Central memory CD4-positive, alpha-beta T cell (primary cell): ENCODE measurements at regions not wholly inside any gene's neighbourhood (a gene's known extent, or its start where the extent isn't known, plus 50 kb on each side); places are given as distances from the start of the nearest gene placed in this dataset.

Experiments
- DNase-seq: peaks from one replicate; pipeline ENCODE4 v3.0.0; 2022

GRCh38 chr5:2657151-2657550 is 94.3 kb downstream of the IRX2 start:
- DNase-seq = no peak

DNA sequence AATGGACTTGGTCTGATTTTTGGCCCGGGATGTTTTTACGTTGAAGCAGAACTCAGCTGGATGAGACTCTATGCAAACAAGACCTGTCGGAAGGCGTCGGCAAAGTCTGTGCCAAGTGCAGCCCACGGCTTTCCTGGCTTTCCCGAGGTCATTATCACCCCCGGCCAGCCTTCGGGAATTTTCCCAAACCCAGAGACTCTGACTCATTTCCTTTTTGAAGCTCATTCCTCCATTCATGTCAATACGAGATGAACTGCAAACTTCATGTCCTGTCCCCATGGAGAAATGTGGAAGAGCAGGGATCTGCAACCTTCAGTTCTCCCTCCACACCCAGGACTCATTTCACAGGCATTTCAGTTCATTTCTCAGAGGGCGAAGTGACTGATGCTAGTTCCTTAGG is 95.3 kb downstream of the IRX2 start:
- no peak for DNase-seq

GRCh38 chr5:2653991-2654390 is 97.5 kb downstream of the IRX2 start:
- no peak for DNase-seq

DNA sequence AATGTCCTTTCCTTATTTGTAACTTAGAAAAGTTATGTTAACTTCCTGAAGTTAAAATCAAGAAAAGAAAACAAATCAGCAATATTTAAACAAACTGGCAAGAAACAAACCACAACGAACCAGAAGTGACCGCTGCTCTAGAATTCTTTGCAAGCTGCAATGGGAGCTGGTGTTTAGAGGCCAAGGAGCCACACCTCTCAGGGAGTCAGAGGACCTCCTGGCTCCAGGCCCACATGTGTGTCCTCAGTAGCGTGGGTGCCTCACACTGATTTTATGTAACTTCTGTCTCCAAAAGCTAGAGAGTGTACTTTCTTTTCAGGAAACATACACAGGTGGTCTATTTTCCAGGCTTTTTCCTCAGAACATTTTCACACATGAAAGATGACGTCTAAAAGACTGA is 100.4 kb downstream of the IRX2 start:
- no peak for DNase-seq

- DNase-seq = no peak
Observed at GRCh38 chr5:2642684-2643345, 108.7 kb downstream of the IRX2 start.

GRCh38 chr5:2640717-2641116 is 110.8 kb downstream of the IRX2 start:
- no peak for DNase-seq

- DNase-seq = no peak
Observed at GRCh38 chr5:2639425-2639824, 112.1 kb downstream of the IRX2 start.

DNA sequence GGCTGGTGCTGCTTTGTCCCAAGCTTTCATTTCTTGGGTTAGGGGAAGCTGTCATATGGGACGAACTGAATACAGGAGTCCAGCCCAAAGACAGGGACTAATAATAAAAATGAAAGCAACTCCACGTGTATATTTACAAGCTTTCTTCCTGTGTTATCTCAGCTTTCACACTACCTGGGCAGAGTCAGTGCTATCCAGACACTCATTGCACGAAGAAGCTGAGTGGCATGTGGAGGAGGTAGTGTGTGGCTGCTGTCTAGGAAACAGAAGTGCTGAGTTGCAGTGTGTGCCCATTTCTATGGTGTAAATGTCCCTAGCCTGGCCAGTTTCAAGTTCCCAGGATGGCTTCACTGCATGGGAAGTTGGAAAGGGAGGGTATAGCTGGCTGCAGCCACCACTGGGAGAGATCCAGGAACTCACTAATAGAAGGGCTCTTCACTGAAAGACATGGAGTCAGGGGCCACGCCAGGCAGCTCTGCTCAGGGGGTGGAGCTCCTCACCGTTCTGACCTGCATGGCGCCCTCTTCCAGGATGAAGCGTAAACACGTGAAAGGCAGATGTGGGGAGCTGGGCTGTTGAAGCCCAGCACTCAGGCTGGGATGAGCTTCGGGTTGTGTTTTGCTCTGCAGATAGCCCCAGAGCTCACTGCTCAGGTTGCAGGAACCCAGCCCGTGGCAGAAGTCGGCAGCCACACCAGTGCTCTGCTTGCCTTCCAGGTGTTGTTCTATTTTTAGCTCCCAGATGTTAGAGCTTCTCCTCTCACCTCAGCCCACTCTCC is 116.9 kb downstream of the IRX2 start:
- no peak for DNase-seq

DNA sequence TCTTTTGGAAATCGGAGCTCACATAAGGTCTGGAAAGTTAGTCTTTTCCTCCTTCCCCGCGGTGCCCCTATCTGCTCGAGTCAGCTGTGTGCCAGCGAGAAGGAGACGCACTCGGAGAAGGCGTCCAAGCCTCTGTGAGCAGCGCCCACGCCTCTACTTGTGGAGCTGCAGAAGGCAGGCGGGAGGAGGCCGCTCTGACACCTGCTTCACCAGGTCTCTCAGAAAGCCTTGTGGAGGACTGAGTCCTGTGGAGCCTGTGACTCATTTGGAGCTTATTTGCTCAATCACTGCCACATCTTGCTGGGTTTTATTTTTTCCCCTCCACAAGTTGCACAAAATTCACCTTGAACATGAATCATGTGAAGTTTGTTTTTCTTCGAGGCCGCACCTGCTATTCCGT is 117.5 kb downstream of the IRX2 start:
- DNase-seq = no peak

- DNase-seq = no peak
Observed at GRCh38 chr5:2631758-2632157, 119.7 kb downstream of the IRX2 start.

GRCh38 chr5:2629045-2629444 is 122.4 kb downstream of the IRX2 start:
- no peak for DNase-seq

DNA sequence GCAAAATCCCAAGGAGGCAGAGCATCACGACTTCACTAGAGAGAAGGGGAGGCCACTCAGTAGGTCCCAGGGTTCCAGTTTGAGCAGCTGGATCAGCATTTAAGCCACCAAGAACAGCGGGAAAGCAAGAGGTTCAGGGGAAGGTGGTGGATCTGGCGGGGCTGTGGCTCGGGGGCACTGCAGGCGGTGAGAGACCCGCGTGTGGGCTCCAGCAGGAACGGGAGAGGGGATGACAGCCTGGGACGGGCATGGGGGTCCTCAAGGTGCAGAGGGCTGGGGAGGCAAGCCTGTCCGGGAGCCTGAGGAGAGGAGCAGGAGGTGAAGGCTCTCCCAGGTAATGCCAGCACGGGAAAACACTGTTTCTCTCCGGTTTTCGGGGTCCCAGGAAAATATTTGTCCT is 123.6 kb downstream of the IRX2 start:
- no peak for DNase-seq

DNA sequence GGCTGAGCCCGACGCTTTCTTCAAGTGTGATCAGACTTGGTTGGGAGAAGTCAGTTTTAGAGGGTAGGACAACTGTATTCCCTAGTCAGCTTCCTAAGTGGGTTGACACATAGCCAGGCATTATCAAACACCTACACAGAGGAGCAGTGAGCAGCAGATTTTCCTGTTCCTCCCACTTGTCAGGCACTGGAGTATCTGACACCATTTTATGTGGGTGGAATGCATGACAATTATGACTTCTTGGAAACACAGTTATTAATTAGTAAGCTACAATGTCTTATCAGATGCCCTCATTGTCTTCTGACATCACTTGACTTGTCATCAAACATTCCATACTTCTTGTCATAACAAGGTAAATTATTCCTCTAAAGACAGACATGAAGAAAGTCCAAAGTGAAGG is 124.9 kb downstream of the IRX2 start:
- no peak for DNase-seq

DNA sequence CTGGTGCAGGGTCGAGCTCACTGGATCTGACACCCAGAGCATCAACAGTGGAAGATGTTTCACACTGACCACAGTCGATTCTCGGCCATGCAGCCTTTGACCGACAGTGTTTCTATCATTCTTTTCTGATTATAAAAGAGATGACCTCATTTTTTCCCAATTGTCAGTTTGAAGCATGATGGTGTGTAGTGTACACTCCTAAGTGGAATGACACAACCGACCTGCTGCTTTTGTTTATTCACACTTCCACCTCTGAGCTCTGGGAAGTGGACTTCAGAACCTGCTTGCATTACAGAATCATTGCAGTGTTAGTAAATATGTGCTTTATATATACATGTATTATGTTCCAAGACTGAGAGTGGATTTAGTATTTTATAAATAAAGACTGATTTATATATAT is 128.6 kb downstream of the IRX2 start:
- DNase-seq = no peak

- no peak for DNase-seq
Observed at GRCh38 chr5:2621631-2622030, 129.8 kb downstream of the IRX2 start.

- DNase-seq = no peak
Observed at GRCh38 chr5:2619216-2619615, 132.3 kb downstream of the IRX2 start.

DNA sequence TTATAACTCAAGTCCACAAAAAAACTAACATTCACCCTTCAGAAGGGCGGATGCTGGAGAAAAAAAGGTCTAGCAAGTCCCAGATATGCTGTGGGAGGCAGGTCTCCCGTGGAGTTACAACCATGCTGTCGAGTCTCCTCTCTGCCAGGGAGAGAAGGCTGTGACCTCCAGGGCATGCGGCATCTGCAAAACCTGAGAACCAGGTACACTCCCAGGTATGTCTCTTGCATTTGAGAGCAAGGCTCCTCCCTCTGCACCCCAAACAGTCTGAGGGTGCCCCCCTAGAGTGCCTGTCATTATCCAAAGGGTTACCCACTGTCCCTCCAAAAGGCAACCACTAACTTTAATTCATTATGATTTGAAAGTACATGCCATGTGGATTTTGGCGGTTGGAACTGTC is 134.0 kb downstream of the IRX2 start:
- no peak for DNase-seq

DNA sequence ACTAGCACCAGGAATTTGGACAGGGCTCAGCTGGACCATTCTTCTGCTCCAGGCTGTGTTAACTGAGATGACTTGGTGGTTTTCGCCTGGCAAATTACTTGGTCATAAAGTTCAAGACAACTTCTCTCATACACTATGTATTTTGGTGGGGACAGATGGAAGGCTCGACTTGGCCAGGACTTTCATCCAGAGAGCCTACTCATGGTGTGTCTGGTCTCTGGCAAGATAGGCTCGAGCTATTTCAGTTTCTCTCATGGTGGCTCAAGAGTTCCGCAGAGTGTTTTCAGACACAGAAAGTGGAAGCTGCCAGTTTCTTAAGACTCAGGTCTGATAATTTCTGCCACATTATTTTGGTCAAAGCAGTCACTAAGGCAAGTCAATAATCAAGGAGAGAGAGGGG is 135.6 kb downstream of the IRX2 start:
- DNase-seq = no peak

DNA sequence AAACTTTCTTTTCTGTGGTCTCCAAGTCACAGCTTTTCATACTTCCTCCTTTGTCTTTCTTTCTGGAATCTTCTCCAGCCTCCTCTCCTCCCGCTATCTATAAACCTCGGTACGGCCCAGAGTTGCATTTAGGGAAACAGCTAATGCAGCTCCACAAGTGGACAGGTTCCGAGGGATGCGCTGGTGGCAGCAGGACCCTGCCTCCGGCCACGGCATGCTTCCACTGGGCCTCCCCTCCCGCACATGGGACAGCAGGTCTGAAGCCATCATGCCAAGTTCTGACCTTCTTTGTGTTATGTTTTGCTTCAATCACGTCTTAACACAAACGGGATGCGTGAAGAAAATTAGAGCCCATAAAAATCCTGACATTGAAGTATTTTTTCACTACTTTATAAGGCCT is 136.9 kb downstream of the IRX2 start:
- no peak for DNase-seq

- DNase-seq = no peak
Observed at GRCh38 chr5:2611659-2612058, 139.8 kb downstream of the IRX2 start.

GRCh38 chr5:2610986-2611385 is 140.5 kb downstream of the IRX2 start:
- no peak for DNase-seq

DNA sequence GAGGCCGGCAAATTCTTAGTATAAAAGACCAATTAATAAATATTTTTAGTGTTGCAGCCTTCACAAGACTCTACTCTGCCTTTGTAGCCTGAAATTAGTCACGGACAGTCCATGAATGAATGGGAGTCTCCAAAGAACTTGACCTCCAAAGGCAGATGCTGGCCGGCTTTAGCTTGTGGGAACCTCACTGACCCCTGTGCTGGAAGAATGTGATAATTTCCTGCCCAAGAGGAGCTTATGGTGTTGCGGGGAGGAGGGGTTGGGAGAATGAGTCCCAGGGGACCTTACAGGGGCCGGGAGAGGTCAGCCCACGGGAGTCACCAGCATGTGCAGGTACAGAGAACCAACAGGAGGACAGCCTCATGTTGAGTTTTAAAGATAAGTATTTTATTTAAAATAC is 143.1 kb downstream of the IRX2 start:
- no peak for DNase-seq

- no peak for DNase-seq
Observed at GRCh38 chr5:2607598-2607997, 143.9 kb downstream of the IRX2 start.

- no peak for DNase-seq
Observed at GRCh38 chr5:2603272-2603575, 148.3 kb downstream of the IRX2 start.
